Lower leg skin (tissue), 4 donors: ENCODE measurements at regions not wholly inside any gene's neighbourhood (a gene's known extent, or its start where the extent isn't known, plus 50 kb on each side); places are given as distances from the start of the nearest gene placed in this dataset.

ENCODE experiments used
- DNase-seq, 2 donors: peaks; one replicate each; pipeline ENCODE4 v3.0.0-alpha.2; 2019; ENCODE audit warnings: low spot score in 2 of 2
- H3K4me3 ChIP-seq: fragments of 200-600 bp; sonication (generic); 2 replicates; pipeline ENCODE4 v1.5.1; 2017; ENCODE audit warnings: mild to moderate bottlenecking, low read depth; ENCODE audit not compliant: poor library complexity, severe bottlenecking
- POLR2A ChIP-seq, 2 donors: fragments of 450-650 bp; IDR thresholded peaks; one replicate each; pipeline ENCODE4 v1.6.1; 2016 to 2017; ENCODE audit warnings: antibody characterized with exemption in 2 of 2, mild to moderate bottlenecking in 1 of 2, moderate library complexity in 1 of 2
- WGBS, 2 donors: methylation state at CpG; one replicate each; pipeline ENCODE4 v1.1.5; 2018; 5-methylcytosine and 5-hydroxymethylcytosine counted together
- intact Hi-C: fragments of 100-400 bp; cut with DNase I; formaldehyde crosslinking; loops from one replicate; pipeline ENCODE4 v1.15.0; 2023; ENCODE audit warnings: low total_unique reads
- TF ChIP-seq, protein P1 (sequence below), 3 donors: fragments of 450-650 bp; IDR thresholded peaks; one replicate each; pipeline ENCODE4 v1.5.1; 2016; ENCODE audit warnings: antibody characterized with exemption in 3 of 3, mild to moderate bottlenecking in 3 of 3, moderate library complexity in 2 of 3

DNA sequence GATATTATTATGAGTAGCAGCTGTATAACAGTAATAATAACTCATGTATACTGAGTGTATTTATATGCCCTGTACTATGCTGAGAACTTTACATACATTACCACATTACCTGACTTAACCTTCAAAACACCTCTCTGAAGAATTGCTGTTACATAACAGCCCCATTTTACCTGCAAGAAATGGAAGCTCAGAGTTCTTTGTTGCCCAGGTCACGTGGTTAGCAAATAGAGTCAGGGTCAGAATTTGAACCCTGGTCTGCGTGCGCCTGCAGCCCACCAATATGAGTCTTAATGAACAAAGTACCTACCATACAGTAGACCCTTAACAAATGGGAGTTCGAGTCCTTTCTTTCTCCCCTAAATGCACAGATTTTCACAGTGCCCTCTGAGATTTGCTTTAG, 101.9 kb downstream of the MCFD2 start:
- intact Hi-C loops, result loop anchor here (10.0 kb wide), 1 partner anchor 1059 kb away; no protein-coding TSS in a partner anchor
- no peak for DNase-seq
- no peak overlapping the region for H3K4me3 ChIP-seq
- TF ChIP-seq, protein P1, sequence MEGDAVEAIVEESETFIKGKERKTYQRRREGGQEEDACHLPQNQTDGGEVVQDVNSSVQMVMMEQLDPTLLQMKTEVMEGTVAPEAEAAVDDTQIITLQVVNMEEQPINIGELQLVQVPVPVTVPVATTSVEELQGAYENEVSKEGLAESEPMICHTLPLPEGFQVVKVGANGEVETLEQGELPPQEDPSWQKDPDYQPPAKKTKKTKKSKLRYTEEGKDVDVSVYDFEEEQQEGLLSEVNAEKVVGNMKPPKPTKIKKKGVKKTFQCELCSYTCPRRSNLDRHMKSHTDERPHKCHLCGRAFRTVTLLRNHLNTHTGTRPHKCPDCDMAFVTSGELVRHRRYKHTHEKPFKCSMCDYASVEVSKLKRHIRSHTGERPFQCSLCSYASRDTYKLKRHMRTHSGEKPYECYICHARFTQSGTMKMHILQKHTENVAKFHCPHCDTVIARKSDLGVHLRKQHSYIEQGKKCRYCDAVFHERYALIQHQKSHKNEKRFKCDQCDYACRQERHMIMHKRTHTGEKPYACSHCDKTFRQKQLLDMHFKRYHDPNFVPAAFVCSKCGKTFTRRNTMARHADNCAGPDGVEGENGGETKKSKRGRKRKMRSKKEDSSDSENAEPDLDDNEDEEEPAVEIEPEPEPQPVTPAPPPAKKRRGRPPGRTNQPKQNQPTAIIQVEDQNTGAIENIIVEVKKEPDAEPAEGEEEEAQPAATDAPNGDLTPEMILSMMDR (IDR thresholded peaks at IDR 0.05), result no peak
- no peak for TF ChIP-seq POLR2A (IDR thresholded peaks at IDR 0.05)
- 87 to 90% methylated on average over 4 of the region's 4 CpGs for WGBS, 2 donors

DNA sequence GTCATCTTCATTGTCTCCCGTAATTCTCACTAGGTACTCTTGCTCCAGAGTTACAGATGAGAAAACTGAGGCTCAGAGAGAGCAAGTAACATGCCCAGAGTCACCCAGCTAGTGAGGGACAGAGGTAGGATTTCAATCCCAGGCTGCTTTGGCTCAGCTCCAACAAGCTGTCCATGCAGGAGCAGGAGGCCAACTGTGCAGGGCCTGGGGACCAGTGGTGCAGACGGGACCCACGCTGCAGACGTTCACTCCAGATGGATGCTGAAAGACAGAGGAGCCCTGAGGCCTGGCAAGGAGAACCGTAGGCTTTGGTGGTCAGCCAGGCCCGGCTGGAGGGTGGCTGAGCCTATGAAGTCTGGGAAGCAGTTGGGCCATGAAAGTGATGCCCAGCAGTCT, 102.6 kb downstream of the MCFD2 start:
- 44 to 70% methylated on average over 5 to 6 of the region's 6 CpGs for WGBS, 2 donors
- intact Hi-C loops, result loop anchor here (10.0 kb wide), 1 partner anchor 1058 kb away; no protein-coding TSS in a partner anchor
- no peak for DNase-seq
- no peak overlapping the region for H3K4me3 ChIP-seq
- TF ChIP-seq POLR2A (IDR thresholded peaks at IDR 0.05), result no peak
- TF ChIP-seq, protein P1 (IDR thresholded peaks at IDR 0.05), result no peak
